KMS-11 (cell line): ENCODE measurements at regions not wholly inside any gene's neighbourhood (a gene's known extent, or its start where the extent isn't known, plus 50 kb on each side); places are given as distances from the start of the nearest gene placed in this dataset.
"Not testable (repeated sequence)": the region's sequence is repeated elsewhere in the genome, so short reads cannot be mapped to it uniquely, and the experiment has no call there.

Experiments used
- H2AFZ ChIP-seq: fragments of 200-600 bp; sonication (generic); 2 replicates; pipeline ENCODE4 v1.6.1; 2016; ENCODE audit warnings: antibody characterized with exemption, mixed run types, low read depth
- H3K27ac ChIP-seq: fragments of 200-600 bp; sonication (generic); 2 replicates; pipeline ENCODE4 v1.6.1; 2016; ENCODE audit warnings: mild to moderate bottlenecking, mixed run types
- H3K27me3 ChIP-seq: fragments of 200-600 bp; sonication (generic); 2 replicates; pipeline ENCODE4 v1.6.1; 2017; ENCODE audit warnings: mild to moderate bottlenecking, low read depth, mixed run types, moderate library complexity; ENCODE audit not compliant: insufficient read depth
- H3K36me3 ChIP-seq: fragments of 200-600 bp; sonication (generic); 2 replicates; pipeline ENCODE4 v1.6.1; 2017; ENCODE audit warnings: mild to moderate bottlenecking, mixed run types; ENCODE audit not compliant: insufficient read depth
- H3K4me1 ChIP-seq: fragments of 200-600 bp; sonication (generic); 2 replicates; pipeline ENCODE4 v1.6.1; 2016; ENCODE audit warnings: mild to moderate bottlenecking, low read depth, mixed run types; ENCODE audit not compliant: poor library complexity, severe bottlenecking
- H3K4me2 ChIP-seq: fragments of 200-600 bp; sonication (generic); 2 replicates; pipeline ENCODE4 v1.7.0; 2016; ENCODE audit warnings: mild to moderate bottlenecking, mixed run types
- H3K4me3 ChIP-seq: fragments of 200-600 bp; sonication (generic); IDR thresholded peaks from 2 replicates; pipeline ENCODE4 v1.6.1; 2017; ENCODE audit warnings: low read depth, low read length, mixed read lengths; ENCODE audit not compliant: insufficient read depth
- H3K79me2 ChIP-seq: fragments of 200-600 bp; sonication (generic); 2 replicates; pipeline ENCODE4 v1.6.1; 2016; ENCODE audit warnings: low read depth, mixed run types; ENCODE audit not compliant: insufficient read depth
- H3K9ac ChIP-seq: fragments of 200-600 bp; sonication (generic); 2 replicates; pipeline ENCODE4 v1.6.1; 2016; ENCODE audit warnings: mild to moderate bottlenecking, mixed run types
- H4K20me1 ChIP-seq: fragments of 200-600 bp; sonication (generic); 2 replicates; pipeline ENCODE4 v1.6.1; 2016; ENCODE audit warnings: mild to moderate bottlenecking, mixed run types; ENCODE audit not compliant: insufficient read depth
- CTCF ChIP-seq: fragments of 200-600 bp; sonication (generic); conservative IDR thresholded peaks from 2 replicates; pipeline ENCODE4 v1.6.1; 2017; ENCODE audit warnings: low read depth, mild to moderate bottlenecking, antibody characterized with exemption, low read length, moderate library complexity, mixed read lengths

GRCh38 chr6:84825461-84825860, 61.1 kb upstream of the TBX18 start:
- no peaks in the 10 kb centered on the region for H3K27me3 ChIP-seq
- no peak for TF ChIP-seq CTCF
- H3K27ac ChIP-seq = no peak overlapping the region
- H3K9ac ChIP-seq = no peak overlapping the region
- H3K36me3 ChIP-seq = no peaks in the 10 kb centered on the region
- H2AFZ ChIP-seq = no peak overlapping the region
- H3K4me3 ChIP-seq = no peak overlapping the region
- H3K79me2 ChIP-seq = no peaks in the 10 kb centered on the region
- H4K20me1 ChIP-seq = no peaks in the 10 kb centered on the region
- H3K4me1 ChIP-seq = no peaks in the 10 kb centered on the region
- no peak overlapping the region for H3K4me2 ChIP-seq

- not testable (repeated sequence) for H3K4me1 ChIP-seq, H3K4me2 ChIP-seq, H2AFZ ChIP-seq, H3K79me2 ChIP-seq, H3K4me3 ChIP-seq, H3K27me3 ChIP-seq, H4K20me1 ChIP-seq, H3K9ac ChIP-seq, H3K36me3 ChIP-seq, H3K27ac ChIP-seq
Measured at GRCh38 chr6:84821314-84821713, 56.9 kb upstream of the TBX18 start.

- no peak overlapping the region for H3K4me2 ChIP-seq
- no peak for TF ChIP-seq CTCF
- H3K27ac ChIP-seq = no peak overlapping the region
- no peaks in the 10 kb centered on the region for H3K27me3 ChIP-seq
- H3K4me1 ChIP-seq = no peaks in the 10 kb centered on the region
- H3K9ac ChIP-seq = no peak overlapping the region
- no peak overlapping the region for H2AFZ ChIP-seq
- H3K36me3 ChIP-seq = no peaks in the 10 kb centered on the region
- no peak overlapping the region for H3K4me3 ChIP-seq
- H3K79me2 ChIP-seq = no peaks in the 10 kb centered on the region
- H4K20me1 ChIP-seq = no peaks in the 10 kb centered on the region
Measured at GRCh38 chr6:84816741-84817140, 52.3 kb upstream of the TBX18 start.

GRCh38 chr6:84815896-84816735, 51.7 kb upstream of the TBX18 start:
- no peak overlapping the region for H3K4me2 ChIP-seq
- H3K27me3 ChIP-seq = no peaks in the 10 kb centered on the region
- no peaks in the 10 kb centered on the region for H4K20me1 ChIP-seq
- no peaks in the 10 kb centered on the region for H3K79me2 ChIP-seq
- no peak for TF ChIP-seq CTCF
- H2AFZ ChIP-seq = no peak overlapping the region
- no peak overlapping the region for H3K4me3 ChIP-seq
- no peak overlapping the region for H3K9ac ChIP-seq
- H3K36me3 ChIP-seq = no peaks in the 10 kb centered on the region
- H3K27ac ChIP-seq = no peak overlapping the region
- H3K4me1 ChIP-seq = no peaks in the 10 kb centered on the region
